ENCODE measurements at regions not wholly inside any gene's neighbourhood (a gene's known extent, or its start where the extent isn't known, plus 50 kb on each side); places are given as distances from the start of the nearest gene placed in this dataset.
"Not testable (repeated sequence)": the region's sequence is repeated elsewhere in the genome, so short reads cannot be mapped to it uniquely, and the experiment has no call there.

DNA sequence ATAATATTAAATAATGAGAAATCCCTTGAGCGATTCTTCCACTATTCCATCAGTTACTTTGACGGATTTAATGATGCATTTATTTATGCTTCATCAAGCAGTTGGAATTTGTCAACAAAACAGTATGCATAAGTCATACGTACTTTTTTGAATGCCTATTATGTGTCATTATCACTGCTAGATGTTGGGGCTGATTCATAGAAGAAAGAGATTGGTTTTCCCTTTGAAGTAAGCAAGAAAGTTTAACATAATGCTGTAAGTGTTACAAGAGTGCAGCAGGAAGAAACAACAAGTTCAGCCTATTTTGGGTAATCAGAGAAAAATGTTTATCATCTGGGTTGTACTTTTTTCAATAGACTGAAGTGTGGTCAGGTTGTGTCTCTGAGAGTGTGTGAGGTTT lies 121.2 kb upstream of the RANBP3L start:
- 67% methylated on average over 3 of the region's 3 CpGs for WGBS
- Histone ChIP-seq H3K4me3 (no peak overlapping the region), H3K4me1 (peaks cover 0 to 22% (median 16%) of the 10 kb centered on the region in 4 donors), H3K27me3 (no peaks in the 10 kb centered on the region), H3K27ac (replicated peaks in 1 of 4) (no peak overlapping the region), H3K36me3 (no peaks in the 10 kb centered on the region), H3K9me3 (no peaks in the 10 kb centered on the region)
- DNase-seq (ENCODE audit: extremely low spot score) = no peak
- TF ChIP-seq, protein P1, sequence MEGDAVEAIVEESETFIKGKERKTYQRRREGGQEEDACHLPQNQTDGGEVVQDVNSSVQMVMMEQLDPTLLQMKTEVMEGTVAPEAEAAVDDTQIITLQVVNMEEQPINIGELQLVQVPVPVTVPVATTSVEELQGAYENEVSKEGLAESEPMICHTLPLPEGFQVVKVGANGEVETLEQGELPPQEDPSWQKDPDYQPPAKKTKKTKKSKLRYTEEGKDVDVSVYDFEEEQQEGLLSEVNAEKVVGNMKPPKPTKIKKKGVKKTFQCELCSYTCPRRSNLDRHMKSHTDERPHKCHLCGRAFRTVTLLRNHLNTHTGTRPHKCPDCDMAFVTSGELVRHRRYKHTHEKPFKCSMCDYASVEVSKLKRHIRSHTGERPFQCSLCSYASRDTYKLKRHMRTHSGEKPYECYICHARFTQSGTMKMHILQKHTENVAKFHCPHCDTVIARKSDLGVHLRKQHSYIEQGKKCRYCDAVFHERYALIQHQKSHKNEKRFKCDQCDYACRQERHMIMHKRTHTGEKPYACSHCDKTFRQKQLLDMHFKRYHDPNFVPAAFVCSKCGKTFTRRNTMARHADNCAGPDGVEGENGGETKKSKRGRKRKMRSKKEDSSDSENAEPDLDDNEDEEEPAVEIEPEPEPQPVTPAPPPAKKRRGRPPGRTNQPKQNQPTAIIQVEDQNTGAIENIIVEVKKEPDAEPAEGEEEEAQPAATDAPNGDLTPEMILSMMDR (IDR thresholded peaks at IDR 0.05) = no peak
- TF ChIP-seq POLR2AphosphoS5 (IDR thresholded peaks at IDR 0.05) = no peak
- no peak for TF ChIP-seq POLR2A (IDR thresholded peaks at IDR 0.05; ENCODE audit: low read depth)
- no peak for TF ChIP-seq EP300 (IDR thresholded peaks at IDR 0.05)
- intact Hi-C loops (cut with DNase I) = loop anchor here (10.0 kb wide), 1 partner anchor 182 kb away; the partner anchor contains the start of gene SLC1A3

DNA sequence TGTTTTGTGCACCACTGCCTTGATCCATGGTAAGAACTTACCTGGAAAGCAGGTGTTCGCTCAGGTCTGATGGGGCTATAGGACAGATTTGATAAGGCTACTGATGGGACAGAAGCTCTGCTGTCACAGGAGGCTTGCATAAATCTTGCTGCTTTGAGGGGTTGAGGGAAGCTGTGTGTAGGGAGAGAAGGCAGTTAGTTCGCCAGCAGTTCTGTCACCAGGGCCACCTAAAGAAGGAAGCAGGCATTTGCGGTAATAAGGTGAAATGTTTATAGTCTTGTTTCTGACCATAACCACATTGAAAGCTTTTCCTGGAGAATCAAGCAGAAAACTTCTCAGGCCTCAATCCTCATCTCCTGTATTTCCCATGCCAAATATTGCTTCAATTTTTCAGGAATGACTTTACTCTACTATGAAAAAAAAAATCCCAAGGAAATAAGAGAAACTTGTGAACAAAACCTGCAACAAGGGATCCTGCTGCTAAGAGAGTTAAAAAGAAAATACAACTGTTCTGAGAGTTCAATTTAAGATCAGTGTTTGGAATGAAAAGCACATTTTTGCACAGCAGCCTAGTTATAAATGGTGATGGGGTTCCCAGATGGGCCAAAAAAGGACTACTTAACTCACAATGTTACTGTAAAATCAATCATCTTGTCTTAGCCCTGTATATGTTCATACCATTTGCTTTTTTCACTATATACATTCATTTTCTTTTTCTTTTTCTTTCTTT lies 122.0 kb upstream of the RANBP3L start:
- no peak overlapping the region for H3K27ac ChIP-seq (replicated peaks in 1 of 4)
- H3K36me3 ChIP-seq = no peaks in the 10 kb centered on the region
- WGBS = 56% methylated on average over 3 of the region's 3 CpGs
- DNase-seq (ENCODE audit: extremely low spot score) = no peak
- no peaks in the 10 kb centered on the region for H3K9me3 ChIP-seq
- intact Hi-C loops (cut with DNase I) = loop anchor here (10.0 kb wide), 1 partner anchor 181 kb away; the partner anchor contains the start of gene SLC1A3
- H3K4me1 ChIP-seq = peaks cover 0 to 27% (median 15%) of the 10 kb centered on the region in 4 donors
- no peaks in the 10 kb centered on the region for H3K27me3 ChIP-seq
- TF ChIP-seq, protein P1 (IDR thresholded peaks at IDR 0.05) = no peak
- TF ChIP-seq POLR2A (IDR thresholded peaks at IDR 0.05; ENCODE audit: low read depth) (no peak), POLR2AphosphoS5 (IDR thresholded peaks at IDR 0.05) (no peak), EP300 (IDR thresholded peaks at IDR 0.05) (no peak)
- no peak overlapping the region for H3K4me3 ChIP-seq

DNA sequence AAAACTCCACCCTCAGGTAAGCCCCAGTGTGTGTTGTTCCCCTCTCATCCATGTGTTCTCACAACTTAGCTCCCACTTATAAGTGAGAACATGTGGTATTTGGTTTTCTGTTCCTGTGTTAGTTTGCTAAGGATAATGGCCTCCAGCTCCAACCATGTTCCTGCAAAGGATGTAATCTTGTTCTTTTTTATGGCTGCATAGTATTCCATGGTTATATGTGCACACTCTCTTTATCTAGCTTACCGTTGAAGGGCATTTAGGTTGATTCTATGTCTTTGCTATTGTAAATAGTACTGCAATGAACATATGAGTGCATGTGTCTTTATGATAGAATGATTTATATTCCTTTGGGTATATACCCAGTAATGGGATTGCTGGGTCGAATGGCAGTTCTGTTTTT lies 124.4 kb upstream of the RANBP3L start:
- H3K4me3 ChIP-seq = not testable (repeated sequence)
- 97% methylated on average over 2 of the region's 2 CpGs for WGBS

DNA sequence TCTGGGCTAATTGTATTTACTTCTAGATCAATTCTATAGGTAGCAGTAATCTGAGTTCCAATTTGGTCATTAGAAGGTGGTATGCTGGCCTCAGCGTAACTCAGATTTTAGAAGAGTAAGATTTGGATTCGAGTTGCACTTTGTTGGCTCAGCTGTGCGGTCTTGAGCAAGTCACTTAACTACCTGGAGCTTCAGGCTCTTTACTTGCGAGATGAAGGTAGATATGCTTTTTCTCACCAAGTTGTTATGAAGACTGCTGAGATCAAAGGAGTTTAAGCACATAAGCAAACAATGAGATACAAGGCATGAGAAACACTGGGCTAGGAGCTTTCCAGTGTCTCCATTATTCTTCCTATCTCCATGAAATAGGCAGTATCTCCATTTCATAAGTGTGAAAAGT lies 133.8 kb upstream of the RANBP3L start:
- H3K9me3 ChIP-seq = no peaks in the 10 kb centered on the region
- DNase-seq (ENCODE audit: extremely low spot score) = no peak
- intact Hi-C loops (cut with DNase I) = no loop called here
- 95% methylated on average over 4 of the region's 4 CpGs for WGBS
- H3K27me3 ChIP-seq = no peaks in the 10 kb centered on the region
- H3K4me3 ChIP-seq = no peak overlapping the region
- no peak overlapping the region for H3K27ac ChIP-seq (replicated peaks in 1 of 4)
- no peaks in the 10 kb centered on the region for H3K36me3 ChIP-seq
- peaks cover 0 to 7% (median 3%) of the 10 kb centered on the region in 4 donors for H3K4me1 ChIP-seq
- TF ChIP-seq, protein P1 (IDR thresholded peaks at IDR 0.05) = no peak
- TF ChIP-seq EP300 (IDR thresholded peaks at IDR 0.05) (no peak), POLR2A (IDR thresholded peaks at IDR 0.05; ENCODE audit: low read depth) (no peak), POLR2AphosphoS5 (IDR thresholded peaks at IDR 0.05) (no peak)

More for the DNA sequence above, 124.4 kb upstream of the RANBP3L start:
- H3K27ac ChIP-seq (replicated peaks in 1 of 4); H3K9me3 ChIP-seq; H3K36me3 ChIP-seq; DNase-seq (ENCODE audit: extremely low spot score); H3K27me3 ChIP-seq: not testable (repeated sequence)
- intact Hi-C loops (cut with DNase I) = loop anchor here (10.0 kb wide), 1 partner anchor 179 kb away; the partner anchor contains the start of gene SLC1A3
- H3K4me1 ChIP-seq = peaks cover 0 to 30% (median 15%) of the 10 kb centered on the region in 4 donors

DNA sequence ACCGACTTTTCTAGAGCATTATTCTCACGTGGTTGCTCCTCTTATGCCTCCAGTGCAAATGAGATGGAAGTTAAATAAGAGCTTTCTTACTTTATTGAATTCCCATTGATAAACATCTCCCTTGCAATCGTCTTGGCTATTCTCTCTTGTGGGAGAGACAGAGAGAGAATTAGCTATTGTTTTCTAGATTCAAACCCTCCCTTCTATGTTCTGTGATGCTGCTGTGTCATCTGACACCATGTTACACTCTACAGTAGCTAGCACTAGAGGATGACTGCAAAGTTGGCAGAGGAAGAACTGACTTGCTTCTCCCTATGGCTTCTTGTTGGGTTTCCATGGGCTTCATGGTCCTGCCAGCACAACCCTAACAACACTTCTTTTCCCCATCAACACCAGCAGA lies 134.6 kb upstream of the RANBP3L start:
- no peak for DNase-seq (ENCODE audit: extremely low spot score)
- Histone ChIP-seq H3K4me1 (peaks cover 0 to 7% (median 3%) of the 10 kb centered on the region in 4 donors), H3K36me3 (no peaks in the 10 kb centered on the region), H3K27ac (replicated peaks in 1 of 4) (no peak overlapping the region), H3K27me3 (no peaks in the 10 kb centered on the region), H3K4me3 (no peak overlapping the region), H3K9me3 (no peaks in the 10 kb centered on the region)
- intact Hi-C loops (cut with DNase I) = no loop called here
- 64% methylated on average over 3 of the region's 3 CpGs for WGBS
- TF ChIP-seq EP300 (IDR thresholded peaks at IDR 0.05) (no peak), POLR2AphosphoS5 (IDR thresholded peaks at IDR 0.05) (no peak), POLR2A (IDR thresholded peaks at IDR 0.05; ENCODE audit: low read depth) (no peak)
- TF ChIP-seq, protein P1 (IDR thresholded peaks at IDR 0.05) = no peak

Data from esophagus muscularis mucosa (tissue), 4 donors.